GM21576 (cell line): ENCODE measurements at regions not wholly inside any gene's neighbourhood (a gene's known extent, or its start where the extent isn't known, plus 50 kb on each side); places are given as distances from the start of the nearest gene placed in this dataset.

Source experiments
- ATAC-seq: cut with Tn5 transposase; IDR thresholded peaks from one replicate; pipeline ENCODE4 v1.9.1; 2021; ENCODE audit warnings: mild to moderate bottlenecking, moderate library complexity; ENCODE audit not compliant: unreplicated experiment

GRCh38 chr18:29060349-29060748 lies 883.4 kb upstream of the CDH2 start:
- ATAC-seq: no peak

- no peak for ATAC-seq
These were observed 880.8 kb upstream of the CDH2 start for GRCh38 chr18:29057703-29058102.

DNA sequence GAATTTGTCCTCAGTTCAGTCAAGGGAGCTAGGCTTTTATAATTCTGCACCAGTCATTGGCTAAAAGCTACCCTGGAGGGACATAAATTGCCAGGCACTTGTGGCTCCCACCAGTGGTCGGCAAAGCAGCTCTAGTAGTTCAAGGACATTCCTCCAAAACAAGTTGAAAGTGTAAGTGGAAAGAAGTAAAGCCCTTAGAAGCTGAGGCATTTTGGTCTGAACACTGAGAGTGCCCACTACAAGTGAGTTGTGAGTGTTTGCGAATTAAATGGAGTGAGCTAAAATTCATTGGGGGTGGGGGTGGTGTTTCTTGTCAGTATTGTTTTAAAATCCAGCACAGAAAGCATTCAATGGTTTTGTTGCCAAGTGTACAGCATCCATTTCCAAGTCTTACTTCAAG lies 879.9 kb upstream of the CDH2 start:
- no peak for ATAC-seq

- no peak for ATAC-seq
These were observed 865.0 kb upstream of the CDH2 start for GRCh38 chr18:29041976-29042375.

DNA sequence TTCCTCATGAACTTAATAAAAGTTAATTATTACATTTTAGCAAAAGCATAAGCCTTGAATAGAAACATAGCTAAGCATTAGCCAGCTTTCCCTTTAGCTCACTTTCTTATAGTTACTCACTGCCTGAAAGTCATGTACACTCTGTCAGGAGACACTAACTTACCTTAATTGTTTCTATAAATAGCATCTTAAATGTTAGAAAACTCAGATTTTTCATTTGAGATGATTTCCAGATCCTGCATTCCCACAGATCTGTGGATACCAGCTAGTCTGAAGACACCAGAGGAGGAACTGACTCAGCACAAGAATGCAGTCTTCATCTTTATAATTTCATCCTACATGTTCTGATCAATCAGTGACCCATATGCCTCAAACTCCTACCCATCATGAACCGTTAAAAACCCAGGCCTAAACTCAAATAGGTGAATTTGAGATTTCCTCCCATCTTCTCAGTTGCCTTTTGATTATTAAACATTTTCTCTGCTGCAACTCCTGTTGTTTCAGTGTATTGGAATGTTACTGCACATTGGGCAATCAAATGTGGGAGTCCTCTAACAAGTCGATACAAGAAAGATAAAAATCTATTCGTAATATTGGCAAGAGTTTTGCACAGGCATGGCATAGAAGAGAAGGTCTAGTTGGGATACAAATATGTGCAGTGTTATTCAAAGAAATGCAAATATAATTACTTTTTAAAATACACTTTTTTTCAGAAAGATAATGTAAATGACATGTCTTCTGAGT lies 857.4 kb upstream of the CDH2 start:
- no peak for ATAC-seq

- no peak for ATAC-seq
These were observed 851.6 kb upstream of the CDH2 start for GRCh38 chr18:29028560-29028959.

DNA sequence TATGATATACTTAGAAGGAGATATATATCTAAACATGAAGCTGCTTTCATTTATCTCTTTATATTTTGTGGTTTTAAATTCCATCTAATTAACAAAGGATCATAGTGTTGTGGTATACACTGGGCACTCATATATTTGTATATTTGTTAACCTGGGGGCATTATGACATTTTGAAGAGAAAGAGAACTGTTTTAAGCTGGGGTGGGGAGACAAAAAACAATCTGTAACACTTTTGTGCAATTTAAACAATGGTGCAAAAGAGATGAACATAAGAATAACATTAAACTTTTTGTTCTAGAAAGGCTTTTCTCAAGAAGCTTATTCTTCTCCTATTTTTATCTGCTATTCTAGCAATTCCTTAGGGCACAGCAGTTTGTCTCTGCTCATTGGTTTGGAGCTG lies 842.0 kb upstream of the CDH2 start:
- no peak for ATAC-seq

DNA sequence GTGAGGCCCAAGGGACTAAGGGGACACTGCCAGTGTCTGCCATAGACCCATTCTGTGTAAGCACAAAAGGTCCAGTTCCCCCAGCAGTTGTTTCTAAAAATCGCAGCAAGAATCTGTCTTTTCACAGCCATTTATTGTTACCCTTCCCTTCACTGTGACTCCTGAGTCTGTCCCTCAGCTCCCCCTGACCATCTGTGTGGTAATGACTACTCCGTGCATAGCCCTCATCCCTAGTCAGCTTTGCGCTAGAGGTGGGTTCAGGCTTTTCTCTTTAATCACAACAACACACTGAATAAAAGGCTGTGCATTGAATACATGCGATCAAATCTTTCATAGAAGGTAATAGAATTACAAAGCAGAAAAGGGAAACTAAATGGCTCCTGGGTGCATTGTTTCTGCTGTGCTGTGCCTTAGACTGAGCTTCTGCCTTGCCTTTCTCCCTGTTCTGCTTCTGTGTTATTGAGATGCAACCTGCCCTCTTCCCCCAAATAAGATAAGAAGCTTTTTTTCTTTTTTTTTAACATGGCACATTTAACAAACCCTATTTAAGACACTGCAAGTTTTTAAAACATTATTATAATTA lies 836.0 kb upstream of the CDH2 start:
- ATAC-seq: no peak

- no peak for ATAC-seq
These were observed 835.4 kb upstream of the CDH2 start for GRCh38 chr18:29012364-29012763.

DNA sequence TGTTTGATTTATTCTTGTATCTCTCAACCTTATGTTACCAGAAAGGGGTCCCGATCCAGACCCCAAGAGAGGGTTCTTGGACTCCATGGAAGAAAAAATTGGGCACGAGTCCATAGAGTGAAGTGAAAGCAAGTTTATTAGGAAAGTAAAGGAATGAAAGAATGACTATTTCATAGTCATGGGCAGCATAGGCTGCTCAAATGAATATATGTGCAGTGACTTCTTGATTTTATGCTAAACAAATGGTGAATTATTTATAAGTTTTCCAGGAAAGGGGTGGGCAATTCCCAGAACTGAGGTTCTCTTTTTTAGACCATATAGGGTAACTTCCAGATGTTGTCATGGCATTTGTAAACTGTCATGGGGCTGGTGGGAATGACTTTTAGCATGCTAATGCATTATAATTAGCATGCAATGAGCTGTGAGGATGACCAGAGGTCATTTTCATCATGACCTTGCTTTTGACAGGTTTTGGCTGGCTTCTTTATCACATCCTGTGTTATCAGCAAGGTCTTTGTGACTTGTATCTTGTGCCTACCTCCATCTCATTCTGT lies 832.4 kb upstream of the CDH2 start:
- ATAC-seq: no peak

DNA sequence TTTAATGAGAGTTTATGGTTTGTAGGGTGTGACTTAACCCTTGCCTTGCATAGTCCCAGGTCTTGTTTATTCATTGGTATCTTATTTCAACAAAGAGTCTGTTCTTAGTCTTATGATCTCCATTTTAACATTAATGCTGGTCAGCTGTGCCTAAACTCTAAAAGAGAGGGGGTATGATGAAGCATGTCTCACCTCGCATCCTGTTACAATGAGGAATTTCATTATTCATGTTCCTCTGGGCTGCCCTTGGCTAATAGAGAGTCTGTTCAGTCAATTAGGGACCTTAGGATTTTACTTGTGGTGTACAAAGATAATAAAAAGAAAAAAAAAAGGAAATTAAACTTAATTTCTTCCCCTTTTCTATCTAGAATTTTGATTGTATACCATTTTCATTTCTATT lies 831.9 kb upstream of the CDH2 start:
- ATAC-seq: no peak

- ATAC-seq: no peak
These were observed 831.2 kb upstream of the CDH2 start for GRCh38 chr18:29007986-29008654.

- ATAC-seq: no peak
These were observed 828.0 kb upstream of the CDH2 start for GRCh38 chr18:29004921-29005320.

GRCh38 chr18:29003194-29003593 lies 826.3 kb upstream of the CDH2 start:
- no peak for ATAC-seq

- no peak for ATAC-seq
These were observed 825.8 kb upstream of the CDH2 start for GRCh38 chr18:29002747-29003146.

GRCh38 chr18:28999726-29000125 lies 822.8 kb upstream of the CDH2 start:
- ATAC-seq: no peak

DNA sequence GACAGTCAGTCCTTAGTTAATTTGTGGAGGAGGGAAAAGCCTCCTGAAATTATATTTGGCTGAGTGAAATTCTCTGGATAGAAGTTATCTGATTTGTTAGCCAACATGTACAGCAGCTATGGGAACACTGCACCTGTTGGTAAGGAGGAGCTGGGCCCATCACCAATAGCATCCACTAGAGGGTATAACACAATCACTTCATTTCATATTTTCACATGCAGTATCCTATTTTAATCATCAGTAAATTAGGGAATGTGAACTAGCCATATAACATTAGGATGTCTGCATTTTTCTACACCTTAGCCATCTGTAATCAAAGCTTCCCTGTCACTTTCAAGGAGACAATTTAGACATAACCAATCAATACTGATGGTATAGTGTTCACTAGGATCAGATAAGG lies 818.4 kb upstream of the CDH2 start:
- no peak for ATAC-seq

GRCh38 chr18:28984731-28985130 lies 807.8 kb upstream of the CDH2 start:
- ATAC-seq: no peak

- ATAC-seq: no peak
These were observed 797.6 kb upstream of the CDH2 start for GRCh38 chr18:28974504-28974903.

GRCh38 chr18:28973324-28973723 lies 796.4 kb upstream of the CDH2 start:
- no peak for ATAC-seq

DNA sequence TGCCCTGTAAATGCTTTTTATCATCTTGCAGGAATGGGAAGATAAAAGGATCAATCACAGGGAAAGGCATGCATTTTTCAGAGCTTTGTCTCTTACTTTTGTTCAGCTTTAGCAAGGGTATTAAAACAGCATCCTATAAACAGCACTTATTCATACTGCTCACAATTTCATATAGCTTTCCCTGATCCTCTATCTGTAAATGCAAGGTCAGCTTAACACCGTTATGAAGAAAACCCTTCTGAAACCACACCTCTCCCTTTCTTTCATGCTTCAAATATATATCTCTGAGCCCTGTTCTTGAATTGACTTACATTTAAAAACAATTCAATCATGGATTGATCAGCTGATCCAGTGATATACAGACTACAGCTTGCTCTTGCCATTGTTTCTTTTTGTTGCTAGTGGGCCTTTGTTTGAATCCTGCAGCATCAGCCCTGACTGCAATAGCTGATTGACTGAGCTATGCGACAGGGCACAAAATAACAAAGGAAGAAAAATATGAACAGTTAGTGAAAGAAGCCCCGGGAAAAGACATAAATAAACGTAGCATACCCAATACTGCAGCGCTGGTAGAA lies 795.5 kb upstream of the CDH2 start:
- no peak for ATAC-seq

- no peak for ATAC-seq
These were observed 786.6 kb upstream of the CDH2 start for GRCh38 chr18:28963481-28963880.
